ENCODE measurements at regions not wholly inside any gene's neighbourhood (a gene's known extent, or its start where the extent isn't known, plus 50 kb on each side); places are given as distances from the start of the nearest gene placed in this dataset.

GRCh38 chr7:153912211-153912610 is 140.0 kb upstream of the DPP6 start:
- Histone ChIP-seq H3K4me1 (no peaks in the 10 kb centered on the region), H3K27me3 (peaks cover 2% of the 10 kb centered on the region; the same call in 1 of the 2 replicates), H3K4me3 (ENCODE audit: low read depth, low read length) (no peak overlapping the region), H3K9me3 (no peaks in the 10 kb centered on the region), H3K36me3 (no peaks in the 10 kb centered on the region)
- DNase-seq, result no peak
- TF ChIP-seq CTCF (IDR thresholded peaks at IDR 0.05; ENCODE audit: low read depth, low read length), result no peak

- no peaks in the 10 kb centered on the region for H3K27me3 ChIP-seq
- no peaks in the 10 kb centered on the region for H3K36me3 ChIP-seq
- DNase-seq, result no peak
- TF ChIP-seq CTCF (IDR thresholded peaks at IDR 0.05; ENCODE audit: low read depth, low read length), result no peak
- no peaks in the 10 kb centered on the region for H3K4me1 ChIP-seq
- no peak overlapping the region for H3K4me3 ChIP-seq (ENCODE audit: low read depth, low read length)
- no peaks in the 10 kb centered on the region for H3K9me3 ChIP-seq
Observed at GRCh38 chr7:153920126-153920525, 132.1 kb upstream of the DPP6 start.

GRCh38 chr7:153920897-153921296 is 131.3 kb upstream of the DPP6 start:
- no peaks in the 10 kb centered on the region for H3K36me3 ChIP-seq
- no peak for DNase-seq
- H3K9me3 ChIP-seq, result no peaks in the 10 kb centered on the region
- H3K27me3 ChIP-seq, result no peaks in the 10 kb centered on the region
- no peak overlapping the region for H3K4me3 ChIP-seq (ENCODE audit: low read depth, low read length)
- no peak for TF ChIP-seq CTCF (IDR thresholded peaks at IDR 0.05; ENCODE audit: low read depth, low read length)
- no peaks in the 10 kb centered on the region for H3K4me1 ChIP-seq

- Histone ChIP-seq H3K4me3 (ENCODE audit: low read depth, low read length) (no peak overlapping the region), H3K36me3 (no peaks in the 10 kb centered on the region), H3K9me3 (no peaks in the 10 kb centered on the region), H3K4me1 (no peaks in the 10 kb centered on the region), H3K27me3 (no peaks in the 10 kb centered on the region)
- TF ChIP-seq CTCF (IDR thresholded peaks at IDR 0.05; ENCODE audit: low read depth, low read length), result no peak
- DNase-seq, result no peak
Observed at GRCh38 chr7:153921408-153921807, 130.8 kb upstream of the DPP6 start.

DNA sequence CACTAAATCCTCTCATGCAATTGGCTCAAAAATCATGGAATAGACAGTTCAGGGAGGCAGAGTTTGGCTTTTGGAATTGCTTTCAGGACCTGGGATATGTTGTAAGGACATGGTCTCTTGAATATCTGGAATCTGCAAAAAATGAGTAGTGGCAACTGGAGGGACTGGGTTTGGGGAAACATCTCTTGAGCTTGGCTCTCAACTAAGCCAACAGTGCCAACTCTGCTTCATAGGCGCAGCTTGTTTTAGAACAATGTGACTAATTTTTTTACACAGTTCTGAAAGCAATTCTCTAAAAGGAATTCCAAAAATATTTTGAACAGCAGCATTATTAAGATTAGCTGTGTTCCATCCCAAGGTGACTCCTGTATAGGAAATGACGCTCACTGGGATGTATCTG is 121.5 kb upstream of the DPP6 start:
- Histone ChIP-seq H3K4me1 (no peaks in the 10 kb centered on the region), H3K9me3 (no peaks in the 10 kb centered on the region), H3K27me3 (no peaks in the 10 kb centered on the region), H3K4me3 (ENCODE audit: low read depth, low read length) (no peak overlapping the region), H3K36me3 (no peaks in the 10 kb centered on the region)
- DNase-seq, result no peak
- TF ChIP-seq CTCF (IDR thresholded peaks at IDR 0.05; ENCODE audit: low read depth, low read length), result no peak

GRCh38 chr7:153934048-153934447 is 118.2 kb upstream of the DPP6 start:
- no peak overlapping the region for H3K4me3 ChIP-seq (ENCODE audit: low read depth, low read length)
- no peak for DNase-seq
- TF ChIP-seq CTCF (IDR thresholded peaks at IDR 0.05; ENCODE audit: low read depth, low read length), result no peak
- no peaks in the 10 kb centered on the region for H3K36me3 ChIP-seq
- no peaks in the 10 kb centered on the region for H3K27me3 ChIP-seq
- H3K9me3 ChIP-seq, result no peaks in the 10 kb centered on the region
- H3K4me1 ChIP-seq, result no peaks in the 10 kb centered on the region
